C4-2B (cell line): ENCODE measurements at regions not wholly inside any gene's neighbourhood (a gene's known extent, or its start where the extent isn't known, plus 50 kb on each side); places are given as distances from the start of the nearest gene placed in this dataset.

ENCODE experiments used
- H3K27ac ChIP-seq: fragments of 450-650 bp; 2 replicates; pipeline ENCODE4 v1.5.1; 2017
- ZFX ChIP-seq: fragments of 450-650 bp; IDR thresholded peaks from 2 replicates; pipeline ENCODE4 v1.6.1; 2017
- TF ChIP-seq, protein P1 (sequence below): fragments of 450-650 bp; conservative IDR thresholded peaks from 2 replicates; pipeline ENCODE4 v1.5.1; 2017; ENCODE audit warnings: mild to moderate bottlenecking

GRCh38 chr13:74062933-74063332 is 71.3 kb downstream of the KLF12 start:
- TF ChIP-seq ZFX, result no peak
- TF ChIP-seq, protein P1, sequence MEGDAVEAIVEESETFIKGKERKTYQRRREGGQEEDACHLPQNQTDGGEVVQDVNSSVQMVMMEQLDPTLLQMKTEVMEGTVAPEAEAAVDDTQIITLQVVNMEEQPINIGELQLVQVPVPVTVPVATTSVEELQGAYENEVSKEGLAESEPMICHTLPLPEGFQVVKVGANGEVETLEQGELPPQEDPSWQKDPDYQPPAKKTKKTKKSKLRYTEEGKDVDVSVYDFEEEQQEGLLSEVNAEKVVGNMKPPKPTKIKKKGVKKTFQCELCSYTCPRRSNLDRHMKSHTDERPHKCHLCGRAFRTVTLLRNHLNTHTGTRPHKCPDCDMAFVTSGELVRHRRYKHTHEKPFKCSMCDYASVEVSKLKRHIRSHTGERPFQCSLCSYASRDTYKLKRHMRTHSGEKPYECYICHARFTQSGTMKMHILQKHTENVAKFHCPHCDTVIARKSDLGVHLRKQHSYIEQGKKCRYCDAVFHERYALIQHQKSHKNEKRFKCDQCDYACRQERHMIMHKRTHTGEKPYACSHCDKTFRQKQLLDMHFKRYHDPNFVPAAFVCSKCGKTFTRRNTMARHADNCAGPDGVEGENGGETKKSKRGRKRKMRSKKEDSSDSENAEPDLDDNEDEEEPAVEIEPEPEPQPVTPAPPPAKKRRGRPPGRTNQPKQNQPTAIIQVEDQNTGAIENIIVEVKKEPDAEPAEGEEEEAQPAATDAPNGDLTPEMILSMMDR, result no peak
- H3K27ac ChIP-seq, result no peak overlapping the region

- TF ChIP-seq, protein P1, result no peak
- no peak for TF ChIP-seq ZFX
- no peak overlapping the region for H3K27ac ChIP-seq
Measured at GRCh38 chr13:74061926-74062595, 72.1 kb downstream of the KLF12 start.

DNA sequence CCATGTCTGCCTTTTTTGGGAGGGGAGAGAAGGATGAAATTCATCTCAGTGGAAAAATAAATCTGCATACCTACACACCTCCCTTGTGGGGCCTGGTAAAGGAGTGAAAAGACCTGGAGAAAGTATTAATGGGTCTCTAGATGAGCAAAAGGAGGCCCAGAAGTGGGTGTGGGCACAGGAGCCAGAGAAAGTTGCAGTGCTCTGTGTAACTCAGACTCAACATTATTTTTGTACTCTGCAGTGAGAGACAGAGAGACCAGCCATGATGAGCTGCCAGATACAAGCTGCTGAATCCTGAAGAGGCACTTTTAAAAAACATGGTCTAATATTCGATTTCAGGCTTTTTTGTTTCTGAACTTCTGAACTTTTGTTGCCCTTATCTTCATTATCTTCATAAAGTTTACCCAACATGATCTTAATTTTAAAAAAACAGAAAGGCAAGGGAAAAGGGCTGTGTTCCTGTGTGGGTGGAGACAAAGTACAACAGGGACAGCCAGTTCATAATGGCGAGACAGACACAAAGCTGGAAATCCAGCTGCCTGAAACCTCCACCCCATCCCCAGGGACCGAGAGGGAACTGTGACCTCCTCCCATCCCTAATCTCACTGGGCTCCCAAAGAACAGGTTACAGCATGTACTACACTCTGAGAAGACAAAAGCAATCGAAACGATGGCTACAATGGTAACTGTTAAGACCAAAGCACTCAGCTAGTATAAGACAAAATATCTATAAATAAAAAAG is 77.2 kb downstream of the KLF12 start:
- TF ChIP-seq ZFX, result no peak
- TF ChIP-seq, protein P1, result no peak
- H3K27ac ChIP-seq, result no peak overlapping the region

DNA sequence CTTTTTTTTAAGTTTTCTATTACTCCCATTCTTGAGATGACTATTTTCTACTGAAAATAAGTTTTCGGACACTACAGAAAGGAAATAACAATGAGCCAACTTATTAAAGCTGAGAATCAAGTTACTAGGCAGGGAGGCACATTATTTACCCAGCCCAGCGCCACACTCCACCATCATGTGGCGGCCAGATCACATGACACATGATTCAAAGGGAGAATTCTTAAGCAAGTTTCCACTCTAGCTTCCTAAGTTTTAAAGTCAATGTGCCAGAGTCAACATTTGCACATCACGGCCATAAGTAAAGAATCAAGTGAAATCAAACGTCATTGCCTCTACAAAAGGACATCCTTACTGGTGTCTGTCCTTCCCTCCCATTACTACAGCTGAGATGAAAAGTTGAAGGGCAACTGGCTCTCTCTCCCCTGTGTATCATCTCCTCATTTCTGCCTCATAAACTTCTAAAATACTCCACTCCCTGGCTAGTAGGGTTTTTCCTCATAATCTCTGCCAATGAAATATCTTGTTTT is 81.7 kb downstream of the KLF12 start:
- TF ChIP-seq ZFX, result no peak
- TF ChIP-seq, protein P1, result no peak
- H3K27ac ChIP-seq, result no peak overlapping the region

GRCh38 chr13:74048756-74049155 is 85.4 kb downstream of the KLF12 start:
- TF ChIP-seq ZFX, result no peak
- TF ChIP-seq, protein P1, result no peak
- no peak overlapping the region for H3K27ac ChIP-seq

DNA sequence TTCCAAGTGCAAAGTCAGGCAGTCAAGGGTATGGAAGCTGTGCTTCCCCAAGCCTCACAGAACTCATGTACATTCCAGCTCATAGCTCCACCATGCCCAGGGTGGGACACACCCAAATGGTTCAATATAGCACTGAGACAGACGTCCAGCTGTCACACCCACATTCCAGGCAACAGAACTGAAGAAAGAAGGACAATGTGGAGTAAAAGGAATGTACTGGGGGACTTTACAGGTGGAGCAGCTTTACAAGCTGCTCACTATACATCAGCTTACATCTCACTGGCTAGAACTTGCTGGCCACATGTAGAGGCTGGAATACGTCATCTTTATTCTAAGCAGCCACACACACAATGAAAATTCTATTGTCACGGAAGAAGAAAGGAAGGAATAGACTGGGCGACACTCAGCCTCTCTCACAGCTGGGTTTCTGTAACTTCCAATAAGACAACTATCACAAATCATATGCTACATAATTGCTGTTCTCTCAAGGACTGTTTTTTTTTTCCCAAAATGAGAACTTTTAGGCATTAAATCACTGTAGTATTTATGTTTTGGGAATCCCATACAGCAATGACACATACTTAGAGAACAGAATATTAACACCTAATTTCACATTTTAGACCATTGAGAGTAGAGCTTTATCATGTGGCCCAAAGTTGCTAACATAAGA is 86.1 kb downstream of the KLF12 start:
- no peak overlapping the region for H3K27ac ChIP-seq

More for the DNA sequence above, 86.1 kb downstream of the KLF12 start:
- no peak for TF ChIP-seq ZFX
- TF ChIP-seq, protein P1, result no peak
